HG02678 (cell line): ENCODE measurements at regions not wholly inside any gene's neighbourhood (a gene's known extent, or its start where the extent isn't known, plus 50 kb on each side); places are given as distances from the start of the nearest gene placed in this dataset.

ENCODE experiments used
- ATAC-seq: cut with Tn5 transposase; IDR thresholded peaks from one replicate; pipeline ENCODE4 v1.9.1; 2021; ENCODE audit warnings: mild to moderate bottlenecking, moderate library complexity; ENCODE audit not compliant: unreplicated experiment

- ATAC-seq = no peak
These were observed 438.1 kb downstream of the NPHP4 start for GRCh38 chr1:5554111-5554510.

GRCh38 chr1:5552787-5553484, 439.3 kb downstream of the NPHP4 start:
- ATAC-seq = no peak

DNA sequence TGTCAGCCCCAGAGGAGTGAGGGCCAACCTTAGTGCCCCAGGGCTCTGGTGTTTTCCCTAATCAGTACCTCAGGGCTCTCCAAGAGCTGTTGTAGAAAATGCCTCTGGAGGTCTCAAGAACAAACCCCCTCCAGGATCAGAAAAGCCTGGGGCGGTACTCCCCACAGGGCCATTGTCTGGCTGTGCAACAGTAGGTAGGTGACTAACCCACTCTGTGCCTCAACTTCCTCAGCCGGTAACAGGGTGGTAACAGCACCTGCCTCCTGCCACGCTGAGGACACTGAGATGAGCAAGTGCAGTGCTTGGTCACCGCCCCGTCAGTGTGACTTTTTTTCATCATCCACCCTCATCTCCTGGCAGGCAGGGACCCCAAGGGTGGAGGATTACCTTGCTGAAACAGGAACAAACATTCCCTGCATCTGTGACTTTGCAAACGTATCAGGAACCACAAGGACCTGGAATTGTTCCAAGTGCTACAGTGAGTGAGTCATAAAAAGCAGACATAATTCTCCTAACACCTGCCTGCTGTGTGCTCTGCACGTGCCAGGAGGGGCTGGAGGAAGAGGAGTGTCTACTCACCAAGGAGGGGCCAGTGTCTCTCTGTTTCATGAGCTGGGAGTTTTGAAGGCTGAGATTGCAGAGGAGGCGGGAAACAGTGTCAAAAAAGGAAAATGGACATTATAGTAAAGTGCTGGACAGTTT, 440.8 kb downstream of the NPHP4 start:
- ATAC-seq = no peak

GRCh38 chr1:5548266-5548665, 444.0 kb downstream of the NPHP4 start:
- no peak for ATAC-seq

DNA sequence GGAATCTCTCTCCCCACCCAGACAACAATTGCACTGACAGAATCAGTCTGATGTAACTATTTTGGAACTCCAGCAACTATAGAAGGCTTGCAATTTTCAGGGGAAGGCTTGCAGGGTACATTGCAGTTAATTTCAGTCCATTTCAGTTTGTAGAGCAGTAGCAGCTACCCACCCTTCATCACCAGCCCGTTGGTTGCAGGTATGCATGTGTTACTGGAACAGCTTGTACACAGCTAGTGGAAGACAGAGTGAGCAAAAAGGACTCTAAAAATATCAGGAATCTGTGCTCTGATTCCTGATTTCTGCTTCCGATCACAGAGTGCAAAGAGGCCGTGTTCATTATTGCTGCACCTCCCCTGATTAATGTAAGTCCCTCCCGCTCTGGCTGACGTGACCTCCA, 449.0 kb downstream of the NPHP4 start:
- ATAC-seq = no peak

DNA sequence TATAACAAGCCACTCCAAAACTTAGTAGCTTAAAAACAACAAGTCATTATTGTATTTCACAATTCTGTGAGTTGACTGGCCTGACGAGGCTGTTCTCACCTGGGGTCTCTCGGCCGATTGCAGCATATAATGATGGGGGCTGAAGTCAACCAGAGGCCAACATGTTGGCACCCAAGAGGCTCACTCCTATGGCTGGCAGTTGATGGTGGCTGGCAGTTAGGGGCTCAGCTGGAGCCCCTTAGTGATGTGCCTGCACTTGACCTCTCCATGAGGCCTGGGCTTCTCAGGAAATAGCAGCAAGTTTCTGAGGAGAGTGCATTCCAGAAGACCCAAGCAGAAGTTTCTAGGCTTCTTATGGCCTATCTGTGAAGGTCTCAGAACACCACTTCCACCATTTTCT, 459.4 kb downstream of the NPHP4 start:
- ATAC-seq = no peak

- no peak for ATAC-seq
These were observed 465.2 kb downstream of the NPHP4 start for GRCh38 chr1:5526822-5527551.

GRCh38 chr1:5526385-5526750, 465.9 kb downstream of the NPHP4 start:
- ATAC-seq = no peak

- no peak for ATAC-seq
These were observed 466.4 kb downstream of the NPHP4 start for GRCh38 chr1:5525597-5526384.

DNA sequence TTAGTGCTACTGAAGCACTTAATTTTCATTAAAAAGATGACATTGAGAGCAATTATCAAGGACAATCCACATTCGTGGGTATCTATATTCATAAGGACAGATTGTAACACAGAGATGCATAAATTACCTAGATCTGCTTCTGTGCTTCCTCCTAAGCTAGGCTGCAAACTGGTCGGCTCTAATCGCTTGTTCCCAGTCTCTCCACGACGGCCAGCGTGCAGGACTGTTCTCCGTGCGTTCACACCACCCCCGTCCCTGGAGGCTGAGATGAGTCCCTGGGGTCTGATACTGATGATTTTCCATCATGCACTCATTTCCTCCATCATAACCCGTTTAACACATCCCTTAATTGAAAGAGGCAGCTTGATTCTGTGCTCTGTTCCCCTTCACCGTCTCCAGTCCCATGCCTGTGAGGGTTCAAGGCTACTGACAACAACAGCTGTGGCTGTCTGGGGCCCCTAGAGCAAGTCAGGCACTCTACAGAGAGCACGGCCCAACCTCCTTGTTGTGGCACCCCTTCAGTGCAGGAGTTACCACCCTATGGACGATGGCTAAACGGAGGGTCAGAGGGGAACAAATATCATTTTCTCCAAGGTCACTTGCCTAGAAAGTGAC, 469.6 kb downstream of the NPHP4 start:
- no peak for ATAC-seq

GRCh38 chr1:5519366-5520135, 472.7 kb downstream of the NPHP4 start:
- no peak for ATAC-seq

DNA sequence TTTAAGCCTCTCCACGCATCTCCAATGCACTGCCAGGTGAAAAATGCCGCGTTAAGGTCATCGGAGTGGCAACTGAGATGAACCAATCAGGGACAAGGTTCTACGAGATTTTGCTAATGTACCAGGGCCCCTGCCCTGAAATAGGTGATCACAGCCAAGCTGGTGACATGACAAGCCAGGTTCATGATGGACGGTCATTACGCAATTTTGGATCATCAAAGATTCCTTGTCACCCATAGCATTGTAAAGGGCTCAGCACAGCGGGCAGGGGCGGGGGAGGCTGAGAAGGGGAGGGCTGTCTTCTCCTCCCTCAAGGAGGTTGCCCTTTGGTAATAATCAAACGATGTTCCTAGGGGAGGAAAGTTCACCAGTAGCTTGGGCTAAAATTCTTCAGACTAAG, 475.5 kb downstream of the NPHP4 start:
- ATAC-seq = no peak

DNA sequence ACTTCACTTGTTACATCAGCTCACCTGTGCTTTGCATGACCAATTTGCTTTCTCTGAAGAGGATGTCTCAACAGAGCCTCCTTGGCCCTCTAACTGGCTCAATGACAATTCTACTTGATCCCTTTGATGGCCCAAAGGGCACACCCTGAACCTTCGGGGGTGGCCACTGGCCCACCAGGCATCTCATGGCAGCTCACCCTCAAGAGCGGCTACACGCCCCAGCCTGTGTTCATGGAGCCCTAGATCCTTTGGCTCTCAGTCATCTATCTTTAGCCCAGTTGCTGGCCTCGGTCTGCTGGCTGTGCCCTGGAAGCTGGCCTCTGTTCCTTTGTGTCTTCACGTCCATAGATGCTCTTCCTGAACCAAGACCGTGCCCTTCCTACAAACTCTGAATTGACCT, 476.7 kb downstream of the NPHP4 start:
- no peak for ATAC-seq

DNA sequence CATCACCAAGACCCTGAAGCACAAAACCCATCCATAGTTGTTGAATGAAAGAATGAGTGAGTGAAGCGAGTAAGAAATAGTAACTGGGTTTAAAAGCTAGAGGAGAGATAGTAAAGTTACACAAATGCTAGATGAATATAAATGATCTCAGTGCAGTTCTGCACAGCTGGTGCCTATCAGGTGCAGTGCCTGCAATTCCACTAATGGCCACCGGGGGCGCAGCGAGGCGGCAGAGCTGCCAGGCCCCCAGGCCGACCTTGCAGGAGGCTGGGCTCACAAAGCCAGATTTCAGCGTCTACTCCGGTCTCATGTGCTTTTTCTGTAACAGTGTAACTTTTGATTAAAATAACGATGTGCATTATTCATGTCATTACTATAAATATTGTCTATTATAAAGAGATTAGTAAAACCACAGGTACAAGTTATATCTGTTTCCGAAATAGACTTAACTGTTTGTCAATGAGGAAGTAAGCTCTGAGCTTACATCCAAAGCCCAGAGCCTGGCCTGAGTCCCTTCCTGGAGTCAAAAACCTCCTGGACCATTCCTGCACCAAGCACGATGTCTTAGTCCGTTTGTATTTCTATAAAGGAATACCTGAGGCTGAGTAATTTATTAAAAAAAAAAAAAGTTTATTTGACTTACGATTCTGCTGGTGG, 477.6 kb downstream of the NPHP4 start:
- peak; percentile 68 for ATAC-seq

GRCh38 chr1:5513846-5514526, 478.2 kb downstream of the NPHP4 start:
- ATAC-seq = no peak

- ATAC-seq = no peak
These were observed 479.0 kb downstream of the NPHP4 start for GRCh38 chr1:5513179-5513578.

DNA sequence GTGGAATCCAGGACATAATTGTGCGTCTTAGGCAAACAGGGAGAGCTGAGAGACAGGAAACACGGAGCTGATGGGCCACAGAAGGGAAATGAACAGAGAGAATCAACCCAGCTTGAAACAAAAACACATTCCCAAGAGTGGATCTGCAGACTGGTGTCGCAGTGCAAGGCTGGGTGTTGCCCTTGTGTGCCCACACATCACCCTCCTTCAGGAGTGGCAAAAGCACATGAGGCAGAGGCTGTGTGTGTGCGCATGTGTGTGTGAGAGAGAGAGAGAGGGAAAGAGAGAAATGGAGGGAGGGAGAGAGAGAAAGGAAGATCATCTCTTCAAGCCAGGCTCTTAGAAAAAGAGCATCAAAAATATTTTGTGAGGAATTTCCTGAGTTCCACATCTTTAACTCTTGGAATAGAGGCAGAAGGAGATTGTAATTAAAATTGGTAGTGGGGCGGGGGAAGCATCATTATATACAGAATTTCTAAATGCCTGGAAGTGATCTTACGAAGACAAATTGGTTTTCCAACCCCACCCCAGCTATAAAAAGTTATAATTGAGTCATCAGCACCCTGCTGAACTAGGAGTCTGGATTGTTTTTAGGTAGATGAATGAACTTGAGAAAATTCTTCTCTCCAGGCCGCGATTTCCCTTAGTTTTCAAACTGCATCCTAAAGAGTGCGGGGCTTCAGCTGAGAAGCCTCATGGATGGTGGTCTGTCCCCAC, 480.7 kb downstream of the NPHP4 start:
- ATAC-seq = no peak

GRCh38 chr1:5509664-5510452, 482.4 kb downstream of the NPHP4 start:
- no peak for ATAC-seq
